Smooth muscle cell (in vitro differentiated cells): ENCODE measurements at regions not wholly inside any gene's neighbourhood (a gene's known extent, or its start where the extent isn't known, plus 50 kb on each side); places are given as distances from the start of the nearest gene placed in this dataset.

Experiments used
- DNase-seq: peaks from one replicate; lab custom pipeline; 2025; ENCODE audit not compliant: unreplicated experiment; lab: John Stamatoyannopoulos, UW
- H2AFZ ChIP-seq: fragments of 200-600 bp; sonication (generic); 2 replicates; pipeline ENCODE4 v1.6.0; 2016; ENCODE audit warnings: antibody characterized with exemption, low read depth, mild to moderate bottlenecking
- H3F3A ChIP-seq: fragments of 200-600 bp; sonication (generic); 2 replicates; pipeline ENCODE4 v1.6.0; 2017; ENCODE audit warnings: antibody characterized with exemption, low read depth
- H3K27ac ChIP-seq: fragments of 200-600 bp; sonication (generic); 2 replicates; pipeline ENCODE4 v1.5.1; 2016; ENCODE audit warnings: low read depth, mild to moderate bottlenecking
- H3K27me3 ChIP-seq: fragments of 200-600 bp; sonication (generic); 2 replicates; pipeline ENCODE4 v1.6.1; 2016; ENCODE audit warnings: low read depth, mild to moderate bottlenecking
- H3K36me3 ChIP-seq: fragments of 200-600 bp; sonication (generic); 2 replicates; pipeline ENCODE4 v1.5.1; 2016; ENCODE audit warnings: low read depth
- H3K4me1 ChIP-seq: fragments of 200-600 bp; sonication (generic); 2 replicates; pipeline ENCODE4 v1.5.1; 2016; ENCODE audit warnings: low read depth
- H3K4me2 ChIP-seq: fragments of 200-600 bp; sonication (generic); 2 replicates; pipeline ENCODE4 v1.6.0; 2016; ENCODE audit warnings: mild to moderate bottlenecking
- H3K4me3 ChIP-seq: fragments of 200-600 bp; sonication (generic); 2 replicates; pipeline ENCODE4 v1.5.1; 2016; ENCODE audit warnings: mild to moderate bottlenecking
- H3K79me2 ChIP-seq: fragments of 200-600 bp; sonication (generic); 2 replicates; pipeline ENCODE4 v1.6.0; 2016; ENCODE audit warnings: low read depth, mild to moderate bottlenecking
- H3K9ac ChIP-seq: fragments of 200-600 bp; sonication (generic); 2 replicates; pipeline ENCODE4 v1.6.0; 2016; ENCODE audit warnings: low read depth
- H3K9me3 ChIP-seq: fragments of 200-600 bp; sonication (generic); replicated peaks from 2 replicates; pipeline ENCODE4 v1.5.1; 2016; ENCODE audit warnings: low read depth
- H4K20me1 ChIP-seq: fragments of 200-600 bp; sonication (generic); 2 replicates; pipeline ENCODE4 v1.6.0; 2016; ENCODE audit warnings: low read depth
- WGBS: methylation state at CpG from one replicate; pipeline ENCODE4 v1.1.7; 2016; ENCODE audit warnings: low lambda C conversion rate; 5-methylcytosine and 5-hydroxymethylcytosine counted together
- TF ChIP-seq, protein P1 (sequence below): fragments of 200-600 bp; sonication (generic); IDR thresholded peaks from 2 replicates; pipeline ENCODE4 v1.5.1; 2017; ENCODE audit warnings: borderline replicate concordance, mild to moderate bottlenecking, antibody characterized with exemption; ENCODE audit not compliant: insufficient read depth, poor library complexity, severe bottlenecking

DNA sequence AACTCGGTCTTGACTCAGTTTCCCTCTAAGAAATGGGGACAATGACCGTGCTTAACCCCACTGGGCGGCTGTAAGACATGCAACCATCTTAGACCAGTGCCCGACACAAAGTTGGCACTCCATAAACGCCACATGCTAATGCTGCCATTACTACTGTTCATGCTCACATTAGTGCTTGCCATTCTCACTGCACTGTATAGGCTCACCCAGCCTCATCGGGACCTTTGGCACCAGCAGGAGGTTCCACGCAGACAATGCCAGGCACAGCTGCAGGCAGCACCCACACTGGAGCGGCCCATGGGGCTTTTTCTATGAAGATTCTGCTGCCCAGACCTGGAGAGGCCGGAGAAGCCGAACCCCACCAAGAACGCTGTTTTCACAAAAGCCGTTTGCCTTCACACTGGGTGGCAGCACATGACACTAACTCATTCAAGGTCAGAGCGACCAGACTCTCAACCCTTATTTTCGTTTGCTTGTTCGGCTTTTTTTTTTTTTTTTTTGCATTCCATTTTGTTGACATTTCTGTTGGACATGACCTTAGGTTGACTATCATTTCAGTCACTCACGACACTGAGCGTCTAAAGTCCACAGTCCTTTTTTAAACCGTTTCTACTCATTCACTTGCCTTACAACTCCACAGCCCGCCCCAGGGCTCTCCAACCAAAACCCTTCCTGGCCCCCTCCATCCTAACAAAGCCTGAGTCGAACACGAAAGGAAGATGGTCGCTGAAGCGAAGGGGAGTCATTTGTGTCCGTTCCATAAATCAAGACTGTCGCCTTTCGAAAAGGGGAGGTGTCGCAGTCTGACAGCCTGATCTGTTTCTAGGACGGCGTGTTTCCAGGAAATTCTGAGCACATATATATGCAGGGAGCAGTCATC is 124.4 kb upstream of the RNF32 start:
- Histone ChIP-seq H2AFZ (no peak overlapping the region), H3K36me3 (no peaks in the 10 kb centered on the region), H3K27me3 (no peaks in the 10 kb centered on the region), H3K4me2 (no peak overlapping the region), H4K20me1 (no peaks in the 10 kb centered on the region), H3K4me3 (peak overlapping the region; percentile 23), H3F3A (no peaks in the 10 kb centered on the region), H3K79me2 (no peaks in the 10 kb centered on the region), H3K9me3 (no peaks in the 10 kb centered on the region), H3K27ac (no peak overlapping the region), H3K9ac (no peak overlapping the region), H3K4me1 (no peaks in the 10 kb centered on the region)
- no peak for DNase-seq
- TF ChIP-seq, protein P1, sequence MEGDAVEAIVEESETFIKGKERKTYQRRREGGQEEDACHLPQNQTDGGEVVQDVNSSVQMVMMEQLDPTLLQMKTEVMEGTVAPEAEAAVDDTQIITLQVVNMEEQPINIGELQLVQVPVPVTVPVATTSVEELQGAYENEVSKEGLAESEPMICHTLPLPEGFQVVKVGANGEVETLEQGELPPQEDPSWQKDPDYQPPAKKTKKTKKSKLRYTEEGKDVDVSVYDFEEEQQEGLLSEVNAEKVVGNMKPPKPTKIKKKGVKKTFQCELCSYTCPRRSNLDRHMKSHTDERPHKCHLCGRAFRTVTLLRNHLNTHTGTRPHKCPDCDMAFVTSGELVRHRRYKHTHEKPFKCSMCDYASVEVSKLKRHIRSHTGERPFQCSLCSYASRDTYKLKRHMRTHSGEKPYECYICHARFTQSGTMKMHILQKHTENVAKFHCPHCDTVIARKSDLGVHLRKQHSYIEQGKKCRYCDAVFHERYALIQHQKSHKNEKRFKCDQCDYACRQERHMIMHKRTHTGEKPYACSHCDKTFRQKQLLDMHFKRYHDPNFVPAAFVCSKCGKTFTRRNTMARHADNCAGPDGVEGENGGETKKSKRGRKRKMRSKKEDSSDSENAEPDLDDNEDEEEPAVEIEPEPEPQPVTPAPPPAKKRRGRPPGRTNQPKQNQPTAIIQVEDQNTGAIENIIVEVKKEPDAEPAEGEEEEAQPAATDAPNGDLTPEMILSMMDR = no peak
- WGBS = 86% methylated on average over 29 of the region's 29 CpGs

DNA sequence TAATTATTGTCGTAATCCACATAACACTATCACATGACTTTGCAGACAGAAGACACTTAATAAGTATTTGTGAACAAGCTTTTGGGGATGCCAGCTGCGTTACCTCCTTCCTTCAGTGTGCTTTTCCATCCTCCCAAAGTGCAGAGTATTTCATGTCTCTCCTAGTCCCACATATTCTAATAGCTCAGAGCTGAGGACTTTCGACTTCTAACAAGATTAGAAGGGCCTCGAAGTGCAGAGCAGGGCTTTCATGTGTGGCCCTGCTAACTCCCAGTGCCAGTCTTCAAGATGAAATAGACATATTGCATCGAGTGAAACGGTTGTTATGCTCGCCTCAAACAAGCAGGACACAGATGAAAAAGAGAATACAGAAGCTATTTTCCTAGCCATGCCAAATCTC is 125.7 kb upstream of the RNF32 start:
- Histone ChIP-seq H3K9me3 (no peaks in the 10 kb centered on the region), H3K79me2 (no peaks in the 10 kb centered on the region), H3K4me2 (no peak overlapping the region), H3K27ac (no peak overlapping the region), H3K4me1 (no peaks in the 10 kb centered on the region), H3K9ac (no peak overlapping the region), H3K27me3 (no peaks in the 10 kb centered on the region), H2AFZ (no peak overlapping the region), H3F3A (no peaks in the 10 kb centered on the region), H4K20me1 (no peaks in the 10 kb centered on the region), H3K36me3 (no peaks in the 10 kb centered on the region), H3K4me3 (no peak overlapping the region)
- 90% methylated on average over 7 of the region's 7 CpGs for WGBS
- TF ChIP-seq, protein P1 = no peak
- no peak for DNase-seq

DNA sequence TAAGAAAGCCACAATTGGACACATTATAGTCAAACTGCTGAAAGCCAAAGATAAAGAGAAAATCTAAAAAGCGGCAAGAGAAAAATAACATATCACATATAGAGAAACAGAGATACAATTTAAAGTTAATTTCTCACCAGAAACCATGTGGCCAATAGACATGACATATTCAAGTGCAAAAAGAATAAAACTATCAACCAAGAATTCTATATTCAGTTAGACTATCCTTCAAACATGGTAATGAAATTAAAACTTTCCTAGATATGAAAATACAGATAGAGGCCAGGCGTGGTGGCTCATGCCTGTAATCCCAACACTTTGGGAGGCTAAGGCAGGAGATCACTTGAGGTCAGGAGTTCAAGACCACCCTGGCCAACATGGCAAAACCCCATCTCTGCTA is 129.1 kb upstream of the RNF32 start:
- 83% methylated on average over 2 of the region's 2 CpGs for WGBS
- Histone ChIP-seq H3K4me3 (no peak overlapping the region), H3K27me3 (no peaks in the 10 kb centered on the region), H4K20me1 (no peaks in the 10 kb centered on the region), H2AFZ (no peak overlapping the region), H3K4me2 (no peak overlapping the region), H3K27ac (no peak overlapping the region), H3K9ac (no peak overlapping the region), H3F3A (no peaks in the 10 kb centered on the region), H3K4me1 (no peaks in the 10 kb centered on the region), H3K9me3 (no peaks in the 10 kb centered on the region), H3K79me2 (no peaks in the 10 kb centered on the region), H3K36me3 (no peaks in the 10 kb centered on the region)
- TF ChIP-seq, protein P1 = no peak
- DNase-seq = no peak

GRCh38 chr7:156510966-156511365 is 129.6 kb upstream of the RNF32 start:
- H2AFZ ChIP-seq = no peak overlapping the region
- H3K4me3 ChIP-seq = no peak overlapping the region
- TF ChIP-seq, protein P1 = no peak
- no peak overlapping the region for H3K9ac ChIP-seq
- H3F3A ChIP-seq = no peaks in the 10 kb centered on the region
- H3K27me3 ChIP-seq = no peaks in the 10 kb centered on the region
- no peaks in the 10 kb centered on the region for H4K20me1 ChIP-seq
- H3K27ac ChIP-seq = no peak overlapping the region
- DNase-seq = no peak
- H3K9me3 ChIP-seq = no peaks in the 10 kb centered on the region
- H3K36me3 ChIP-seq = no peaks in the 10 kb centered on the region
- H3K4me1 ChIP-seq = no peaks in the 10 kb centered on the region
- no peak overlapping the region for H3K4me2 ChIP-seq
- H3K79me2 ChIP-seq = no peaks in the 10 kb centered on the region
